ENCODE measurements at regions not wholly inside any gene's neighbourhood (a gene's known extent, or its start where the extent isn't known, plus 50 kb on each side); places are given as distances from the start of the nearest gene placed in this dataset.
"Not testable (repeated sequence)": the region's sequence is repeated elsewhere in the genome, so short reads cannot be mapped to it uniquely, and the experiment has no call there.

- DNase-seq (ENCODE audit: low spot score) = no peak
Observed at GRCh38 chr18:14189858-14190257, 57.6 kb upstream of the ZNF519 start.

- DNase-seq (ENCODE audit: low spot score) = not testable (repeated sequence)
Observed at GRCh38 chr18:14188751-14189406, 56.6 kb upstream of the ZNF519 start.
